HCT116 (cell line): ENCODE measurements at regions not wholly inside any gene's neighbourhood (a gene's known extent, or its start where the extent isn't known, plus 50 kb on each side); places are given as distances from the start of the nearest gene placed in this dataset.

Experiments
- ATAC-seq: fragments of 200-7000 bp; cut with Tn5 transposase; 2 replicates; pipeline ENCODE4 v1.9.1; 2020; ENCODE audit warnings: mild to moderate bottlenecking, moderate library complexity
- BruUV-seq: library from RNA; stranded (reverse); fragments of 400-500 nt; replicated peaks from 2 replicates; lab custom pipeline; 2021; lab: Mats Ljungman, UMichigan
- CTCF ChIA-PET: fragments of 300-600 bp; sonication (Branson Sonifier 250); formaldehyde crosslinking; loops from one replicate; lab custom pipeline; 2021; ENCODE audit warnings: antibody characterized with exemption; lab: Charles Lee
- POLR2A ChIA-PET: fragments of 300-600, 350-600 bp; sonication (Branson Sonifier 250); formaldehyde crosslinking; loops from one replicate; lab custom pipeline; 2021; ENCODE audit warnings: antibody characterized with exemption; lab: Charles Lee
- RAD21 ChIA-PET, 2 experiments: fragments of 300-600 bp; sonication (Branson Sonifier 250); formaldehyde crosslinking; loops; one replicate each; lab custom pipeline; 2023; ENCODE audit warnings: low total read pairs in 2 of 2; ENCODE audit not compliant: uncharacterized antibody in 2 of 2, unreplicated experiment in 2 of 2, low non-redundant PET in 1 of 2; lab: Charles Lee
- DNase-seq: peaks from one replicate; pipeline ENCODE4 v3.0.0-alpha.2; 2010; ENCODE audit warnings: low read depth, low spot score
- H2AFZ ChIP-seq: fragments of 200-600 bp; shearing (Covaris generic), sonication (generic); 2 replicates; pipeline ENCODE4 v1.6.1; 2017; ENCODE audit warnings: low read depth, mixed run types, mixed read lengths, antibody characterized with exemption, low read length; ENCODE audit not compliant: poor library complexity, severe bottlenecking
- H3K27ac ChIP-seq: 2 replicates; pipeline ENCODE4 v1.5.1; 2012; ENCODE audit warnings: low read depth, low read length
- H3K27me3 ChIP-seq: fragments of 200-600 bp; sonication (generic); 2 replicates; pipeline ENCODE4 v1.6.1; 2016; ENCODE audit warnings: mixed run types, low read length, mixed read lengths; ENCODE audit not compliant: insufficient read depth
- H3K36me3 ChIP-seq, 2 experiments: fragments of 200-500 bp in 1 of 2; fragments of 200-600 bp in 1 of 2; sonication (Bioruptor generic) in 1 of 2; sonication (generic) in 1 of 2; 2 replicates each; pipeline versions ENCODE4 v1.5.1 to v1.6.1; 2014 to 2016; ENCODE audit warnings: low read length in 2 of 2, inconsistent platforms in 1 of 2, mixed read lengths in 1 of 2, mixed run types in 1 of 2; ENCODE audit not compliant: insufficient read depth in 2 of 2, control insufficient read depth in 1 of 2
- H3K4me1 ChIP-seq, 2 experiments: fragments of 200-600 bp in 1 of 2; sonication (generic) in 1 of 2; 2 replicates each; pipeline versions ENCODE4 v1.5.1 to v1.6.1; 2012 to 2017; ENCODE audit warnings: low read length in 2 of 2, inconsistent platforms in 1 of 2, mild to moderate bottlenecking in 1 of 2, mixed read lengths in 1 of 2, mixed run types in 1 of 2, moderate library complexity in 1 of 2; ENCODE audit not compliant: insufficient read depth in 2 of 2, control insufficient read depth in 1 of 2
- H3K4me2 ChIP-seq: fragments of 200-600 bp; sonication (generic); 2 replicates; pipeline ENCODE4 v1.6.1; 2017; ENCODE audit warnings: mixed run types, low read length, mixed read lengths
- H3K4me3 ChIP-seq, 2 experiments: fragments of 200-600 bp in 1 of 2; sonication (generic) in 1 of 2; replicated peaks in 1 of 2; 2 replicates each; pipeline ENCODE4 v1.5.1; 2011 to 2016; ENCODE audit warnings: low read length in 2 of 2, control low read depth in 1 of 2, low read depth in 1 of 2, mild to moderate bottlenecking in 1 of 2, mixed read lengths in 1 of 2, mixed run types in 1 of 2
- H3K79me2 ChIP-seq: fragments of 200-600 bp; sonication (generic); 2 replicates; pipeline ENCODE4 v1.6.1; 2017; ENCODE audit warnings: mild to moderate bottlenecking, mixed run types, low read length, moderate library complexity, mixed read lengths; ENCODE audit not compliant: insufficient read depth
- H3K9ac ChIP-seq: fragments of 200-600 bp; sonication (generic); 2 replicates; pipeline ENCODE4 v1.6.1; 2016; ENCODE audit warnings: low read length, mixed read lengths
- H3K9me2 ChIP-seq: fragments of 200-600 bp; sonication (generic), shearing (Covaris generic); 2 replicates; pipeline ENCODE4 v1.6.1; 2017; ENCODE audit warnings: mixed run types, mild to moderate bottlenecking, moderate library complexity; ENCODE audit not compliant: insufficient read depth
- H3K9me3 ChIP-seq, 2 experiments: fragments of 200-500 bp in 1 of 2; fragments of 200-600 bp in 1 of 2; sonication (Bioruptor generic) in 1 of 2; sonication (generic) in 1 of 2; 2 replicates each; pipeline ENCODE4 v1.6.1; 2014 to 2017; ENCODE audit warnings: low read length in 2 of 2, mixed read lengths in 2 of 2, inconsistent platforms in 1 of 2, low read depth in 1 of 2, mild to moderate bottlenecking in 1 of 2, mixed run types in 1 of 2, moderate library complexity in 1 of 2; ENCODE audit not compliant: control insufficient read depth in 1 of 2, insufficient read depth in 1 of 2
- H4K20me1 ChIP-seq: fragments of 200-600 bp; sonication (generic), shearing (Covaris generic); 2 replicates; pipeline ENCODE4 v1.6.1; 2017; ENCODE audit warnings: mixed run types, mild to moderate bottlenecking, moderate library complexity; ENCODE audit not compliant: insufficient read depth
- CBX3 ChIP-seq: IDR thresholded peaks from 2 replicates; pipeline ENCODE4 v1.6.1; 2012; ENCODE audit warnings: low read depth
- CEBPB ChIP-seq: IDR thresholded peaks from 2 replicates; pipeline ENCODE4 v1.6.1; 2012; ENCODE audit warnings: low read depth
- ELF1 ChIP-seq: IDR thresholded peaks from 2 replicates; pipeline ENCODE4 v1.6.1; 2012; ENCODE audit warnings: low read depth, borderline replicate concordance
- EZH2 ChIP-seq: fragments of 200-600 bp; sonication (generic); IDR thresholded peaks from 2 replicates; pipeline ENCODE4 v1.6.1; 2017; ENCODE audit warnings: antibody characterized with exemption, mixed run types
- FOSL1 ChIP-seq: IDR thresholded peaks from 2 replicates; pipeline ENCODE4 v1.6.1; 2012; ENCODE audit warnings: low read depth
- JUND ChIP-seq: IDR thresholded peaks from 2 replicates; pipeline ENCODE4 v1.6.1; 2012
- POLR2A ChIP-seq: IDR thresholded peaks from 2 replicates; pipeline ENCODE4 v1.7.0; 2011; ENCODE audit warnings: borderline replicate concordance; ENCODE audit not compliant: insufficient read depth, insufficient read length; ENCODE audit errors: extremely low read depth
- POLR2AphosphoS5 ChIP-seq: IDR thresholded peaks from 2 replicates; pipeline ENCODE4 v1.6.1; 2011; ENCODE audit warnings: mild to moderate bottlenecking, low read depth, low read length, moderate library complexity
- SIN3A ChIP-seq: IDR thresholded peaks from 2 replicates; pipeline ENCODE4 v1.6.1; 2012; ENCODE audit warnings: low read depth
- SP1 ChIP-seq: IDR thresholded peaks from 2 replicates; pipeline ENCODE4 v1.6.1; 2012; ENCODE audit warnings: low read depth
- SRF ChIP-seq: IDR thresholded peaks from 2 replicates; pipeline ENCODE4 v1.6.1; 2012; ENCODE audit warnings: low read depth
- TCF7L2 ChIP-seq: IDR thresholded peaks from 2 replicates; pipeline ENCODE4 v1.7.0; 2011; ENCODE audit warnings: borderline replicate concordance, inconsistent platforms; ENCODE audit not compliant: insufficient read depth, insufficient read length; ENCODE audit errors: extremely low read depth
- YY1 ChIP-seq: IDR thresholded peaks from 2 replicates; pipeline ENCODE4 v1.6.1; 2011; ENCODE audit warnings: low read length, low read depth, moderate library complexity, mild to moderate bottlenecking; ENCODE audit not compliant: insufficient replicate concordance; ENCODE audit errors: extremely low read depth
- ZFX ChIP-seq: fragments of 450-650 bp; IDR thresholded peaks from 2 replicates; pipeline ENCODE4 v1.6.1; 2017
- ZNF274 ChIP-seq: fragments of 200-500 bp; sonication (Bioruptor generic); IDR thresholded peaks from 2 replicates; pipeline ENCODE4 v1.6.1; 2014; ENCODE audit warnings: mild to moderate bottlenecking, low read depth, low read length, inconsistent platforms
- intact Hi-C: fragments of 100-400 bp; cut with micrococcal nuclease; formaldehyde crosslinking; loops from 2 replicates; pipeline ENCODE4 v1.10.0; 2022
- TF ChIP-seq, protein P1 (sequence below): IDR thresholded peaks from 2 replicates; pipeline ENCODE4 v1.6.1; 2011; ENCODE audit warnings: mild to moderate bottlenecking, low read length, moderate library complexity; ENCODE audit not compliant: insufficient replicate concordance; ENCODE audit errors: extremely low read depth
- TF ChIP-seq, protein P2 (sequence below), 3 experiments: fragments of 200-600 bp in 1 of 3; sonication (generic) in 1 of 3; IDR thresholded peaks in 2 of 3; conservative IDR thresholded peaks in 1 of 3; 2 replicates each; pipeline ENCODE4 v1.5.1; 2012 to 2017; ENCODE audit warnings: low read depth in 2 of 3, low read length in 2 of 3, antibody characterized with exemption in 1 of 3, borderline replicate concordance in 1 of 3, control low read depth in 1 of 3, mild to moderate bottlenecking in 1 of 3, mixed read lengths in 1 of 3, mixed run types in 1 of 3, moderate library complexity in 1 of 3; ENCODE audit not compliant: insufficient read depth in 1 of 3
- TF ChIP-seq, protein P3 (sequence below): IDR thresholded peaks from 2 replicates; pipeline ENCODE4 v1.6.1; 2012

DNA sequence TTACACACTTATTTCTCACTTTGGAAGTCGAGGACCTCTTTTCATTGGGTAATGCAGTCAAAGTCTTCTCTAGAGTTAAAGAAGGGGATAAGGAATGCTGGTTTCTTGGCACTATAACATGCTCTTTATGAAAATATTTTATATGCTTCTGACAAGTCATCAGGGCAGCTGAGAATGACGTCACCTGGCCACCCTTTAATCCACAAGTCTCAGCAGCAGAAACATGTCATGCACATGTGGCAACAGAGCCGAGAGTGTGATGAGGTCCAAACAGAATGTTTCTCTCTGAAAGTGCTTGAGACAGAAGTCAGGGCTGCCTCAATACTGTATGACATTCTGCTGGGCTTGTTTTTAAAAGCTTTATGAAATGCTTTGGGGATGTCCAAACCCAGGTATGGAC lies 63.5 kb upstream of the C10orf90 start:
- ChIA-PET CTCF (no interaction called here), RAD21 (no interaction called here), POLR2A (no interaction called here)
- Histone ChIP-seq H3K79me2 (no peaks in the 10 kb centered on the region), H4K20me1 (no peaks in the 10 kb centered on the region), H3K4me1 (no peaks in the 10 kb centered on the region), H3K27me3 (peaks cover 80% of the 10 kb centered on the region), H3K36me3 (no peaks in the 10 kb centered on the region), H3K9ac (no peak overlapping the region), H3K27ac (no peak overlapping the region), H3K9me3 (no peaks in the 10 kb centered on the region), H3K4me3 (no peak overlapping the region), H2AFZ (no peak overlapping the region), H3K4me2 (no peak overlapping the region), H3K9me2 (no peaks in the 10 kb centered on the region)
- TF ChIP-seq, protein P1, sequence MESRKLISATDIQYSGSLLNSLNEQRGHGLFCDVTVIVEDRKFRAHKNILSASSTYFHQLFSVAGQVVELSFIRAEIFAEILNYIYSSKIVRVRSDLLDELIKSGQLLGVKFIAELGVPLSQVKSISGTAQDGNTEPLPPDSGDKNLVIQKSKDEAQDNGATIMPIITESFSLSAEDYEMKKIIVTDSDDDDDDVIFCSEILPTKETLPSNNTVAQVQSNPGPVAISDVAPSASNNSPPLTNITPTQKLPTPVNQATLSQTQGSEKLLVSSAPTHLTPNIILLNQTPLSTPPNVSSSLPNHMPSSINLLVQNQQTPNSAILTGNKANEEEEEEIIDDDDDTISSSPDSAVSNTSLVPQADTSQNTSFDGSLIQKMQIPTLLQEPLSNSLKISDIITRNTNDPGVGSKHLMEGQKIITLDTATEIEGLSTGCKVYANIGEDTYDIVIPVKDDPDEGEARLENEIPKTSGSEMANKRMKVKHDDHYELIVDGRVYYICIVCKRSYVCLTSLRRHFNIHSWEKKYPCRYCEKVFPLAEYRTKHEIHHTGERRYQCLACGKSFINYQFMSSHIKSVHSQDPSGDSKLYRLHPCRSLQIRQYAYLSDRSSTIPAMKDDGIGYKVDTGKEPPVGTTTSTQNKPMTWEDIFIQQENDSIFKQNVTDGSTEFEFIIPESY, result no peak
- no peak for TF ChIP-seq ZNF274
- TF ChIP-seq ELF1, result no peak
- no peak for TF ChIP-seq JUND
- TF ChIP-seq ZFX, result no peak
- no peak for TF ChIP-seq CBX3
- no peak for TF ChIP-seq FOSL1
- TF ChIP-seq CEBPB, result no peak
- TF ChIP-seq EZH2, result no peak
- TF ChIP-seq SRF, result no peak
- no TSS peak for BruUV-seq
- DNase-seq (no peak), ATAC-seq (no peak)
- intact Hi-C loops, result no loop called here

DNA sequence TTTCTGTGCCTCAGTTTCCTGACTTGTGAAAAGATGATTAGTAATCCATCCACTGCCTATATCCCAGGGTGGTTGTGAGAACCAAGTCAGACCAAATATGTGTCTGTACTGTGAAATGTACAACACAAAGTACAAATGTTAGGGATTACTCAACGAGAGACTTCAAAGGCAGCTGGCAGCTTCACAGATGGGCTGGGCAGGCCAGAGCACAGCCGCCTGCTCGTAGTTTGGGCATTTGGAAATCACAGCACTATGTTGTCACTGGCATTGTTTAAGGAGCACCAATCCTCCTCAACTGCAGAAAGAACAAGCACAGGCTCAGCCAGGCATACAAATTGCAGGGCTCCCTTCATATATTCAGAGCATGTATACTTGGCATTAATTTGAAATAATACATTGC lies 64.5 kb upstream of the C10orf90 start:
- Histone ChIP-seq H3K9me2 (no peaks in the 10 kb centered on the region), H3K4me3 (no peak overlapping the region), H3K27ac (no peak overlapping the region), H3K4me1 (no peaks in the 10 kb centered on the region), H3K4me2 (no peak overlapping the region), H3K27me3 (peaks cover 71% of the 10 kb centered on the region), H4K20me1 (no peaks in the 10 kb centered on the region), H3K79me2 (no peaks in the 10 kb centered on the region), H3K9me3 (no peaks in the 10 kb centered on the region), H2AFZ (no peak overlapping the region), H3K36me3 (no peaks in the 10 kb centered on the region), H3K9ac (no peak overlapping the region)
- ATAC-seq (no peak), DNase-seq (no peak)
- POLR2A ChIA-PET, result no interaction called here
- TF ChIP-seq, protein P2, sequence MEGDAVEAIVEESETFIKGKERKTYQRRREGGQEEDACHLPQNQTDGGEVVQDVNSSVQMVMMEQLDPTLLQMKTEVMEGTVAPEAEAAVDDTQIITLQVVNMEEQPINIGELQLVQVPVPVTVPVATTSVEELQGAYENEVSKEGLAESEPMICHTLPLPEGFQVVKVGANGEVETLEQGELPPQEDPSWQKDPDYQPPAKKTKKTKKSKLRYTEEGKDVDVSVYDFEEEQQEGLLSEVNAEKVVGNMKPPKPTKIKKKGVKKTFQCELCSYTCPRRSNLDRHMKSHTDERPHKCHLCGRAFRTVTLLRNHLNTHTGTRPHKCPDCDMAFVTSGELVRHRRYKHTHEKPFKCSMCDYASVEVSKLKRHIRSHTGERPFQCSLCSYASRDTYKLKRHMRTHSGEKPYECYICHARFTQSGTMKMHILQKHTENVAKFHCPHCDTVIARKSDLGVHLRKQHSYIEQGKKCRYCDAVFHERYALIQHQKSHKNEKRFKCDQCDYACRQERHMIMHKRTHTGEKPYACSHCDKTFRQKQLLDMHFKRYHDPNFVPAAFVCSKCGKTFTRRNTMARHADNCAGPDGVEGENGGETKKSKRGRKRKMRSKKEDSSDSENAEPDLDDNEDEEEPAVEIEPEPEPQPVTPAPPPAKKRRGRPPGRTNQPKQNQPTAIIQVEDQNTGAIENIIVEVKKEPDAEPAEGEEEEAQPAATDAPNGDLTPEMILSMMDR (IDR thresholded peaks at IDR 0.05 in 2 of 3, conservative IDR thresholded peaks at IDR 0.05 in 1 of 3; ENCODE audit: borderline replicate concordance in 1 of 3, insufficient read depth in 1 of 3, low read depth in 2 of 3, low read length in 2 of 3), result no peak
- no peak for TF ChIP-seq JUND
- TF ChIP-seq YY1, result no peak
- no peak for TF ChIP-seq ZNF274
- TF ChIP-seq TCF7L2, result no peak
- no peak for TF ChIP-seq SIN3A
- TF ChIP-seq EZH2, result no peak
- TF ChIP-seq POLR2A, result no peak
- TF ChIP-seq, protein P3, sequence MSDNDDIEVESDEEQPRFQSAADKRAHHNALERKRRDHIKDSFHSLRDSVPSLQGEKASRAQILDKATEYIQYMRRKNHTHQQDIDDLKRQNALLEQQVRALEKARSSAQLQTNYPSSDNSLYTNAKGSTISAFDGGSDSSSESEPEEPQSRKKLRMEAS, result no peak
- TF ChIP-seq POLR2AphosphoS5, result no peak
- TF ChIP-seq SP1, result no peak
- RAD21 ChIA-PET, result no interaction called here
- intact Hi-C loops, result no loop called here
- CTCF ChIA-PET, result no interaction called here
- BruUV-seq, result no TSS peak
